Endothelial cell of umbilical vein (primary cell): ENCODE measurements at regions not wholly inside any gene's neighbourhood (a gene's known extent, or its start where the extent isn't known, plus 50 kb on each side); places are given as distances from the start of the nearest gene placed in this dataset.

Source experiments
- BruUV-seq: library from RNA; stranded (reverse); fragments of 400-500 nt; replicated peaks from 2 replicates; lab custom pipeline; 2021; lab: Mats Ljungman, UMichigan
- CTCF ChIA-PET: fragments of 300-600, 350-600 bp; sonication (Branson Sonifier 250); formaldehyde crosslinking; loops from one replicate; lab custom pipeline; 2021; ENCODE audit warnings: antibody characterized with exemption, inconsistent platforms; lab: Charles Lee
- POLR2A ChIA-PET: fragments of 300-600, 350-600 bp; sonication (Branson Sonifier 250); formaldehyde crosslinking; loops from one replicate; lab custom pipeline; 2021; ENCODE audit warnings: antibody characterized with exemption, inconsistent platforms; lab: Charles Lee
- DNase-seq: peaks from one replicate; pipeline ENCODE4 v3.0.0-alpha.2; 2011; ENCODE audit warnings: low read depth, low spot score
- FAIRE-seq: peaks from 2 replicates; lab custom pipeline; 2011; peaks lifted over from hg19 to GRCh38; lab: Jason Lieb, UNC
- H2AFZ ChIP-seq: 2 replicates; pipeline ENCODE4 v1.6.0; 2012; ENCODE audit warnings: low read depth, low read length, control low read depth, inconsistent platforms
- H3K27ac ChIP-seq: 2 replicates; pipeline ENCODE4 v1.5.1; 2011; ENCODE audit warnings: low read depth, mild to moderate bottlenecking, control low read depth, low read length, moderate library complexity; ENCODE audit not compliant: insufficient read depth
- H3K27me3 ChIP-seq, 2 experiments: 2 replicates each; pipeline versions ENCODE4 v1.6.0 to v1.6.1; 2011; ENCODE audit warnings: low read length in 2 of 2, mixed read lengths in 1 of 2; ENCODE audit not compliant: control insufficient read depth in 2 of 2, insufficient read depth in 2 of 2
- H3K36me3 ChIP-seq, 2 experiments: 2 replicates in 1 of 2; 3 replicates in 1 of 2; pipeline ENCODE4 v1.5.1; 2011; ENCODE audit warnings: low read length in 2 of 2, mild to moderate bottlenecking in 1 of 2, moderate library complexity in 1 of 2; ENCODE audit not compliant: control insufficient read depth in 2 of 2, insufficient read depth in 2 of 2; ENCODE audit errors: extremely low read depth in 1 of 2
- H3K4me1 ChIP-seq: 3 replicates; pipeline ENCODE4 v1.5.1; 2011; ENCODE audit warnings: mild to moderate bottlenecking, low read length; ENCODE audit not compliant: control insufficient read depth, insufficient read depth; ENCODE audit errors: extremely low read depth
- H3K4me2 ChIP-seq: 2 replicates; pipeline ENCODE4 v1.6.1; 2011; ENCODE audit warnings: low read length, control low read depth, mixed read lengths; ENCODE audit not compliant: insufficient read depth
- H3K4me3 ChIP-seq, 3 experiments: fragments of 200-600 bp in 1 of 3; sonication (generic), shearing (Covaris generic) in 1 of 3; replicated peaks in 1 of 3; 2 replicates each; pipeline ENCODE4 v1.5.1; 2011 to 2016; ENCODE audit warnings: control low read depth in 3 of 3, low read length in 3 of 3, mild to moderate bottlenecking in 2 of 3, inconsistent platforms in 1 of 3, low read depth in 1 of 3, moderate library complexity in 1 of 3; ENCODE audit not compliant: insufficient read depth in 1 of 3
- H3K79me2 ChIP-seq: 2 replicates; pipeline ENCODE4 v1.6.0; 2012; ENCODE audit warnings: low read length, inconsistent platforms; ENCODE audit not compliant: control insufficient read depth, insufficient read depth
- H3K9ac ChIP-seq: replicated peaks from 2 replicates; pipeline ENCODE3; 2011; ENCODE audit warnings: low read length, control low read depth; ENCODE audit not compliant: insufficient read depth; ENCODE audit errors: extremely low read depth
- H3K9me1 ChIP-seq: replicated peaks from 3 replicates; pipeline ENCODE4 v1.6.0; 2011; ENCODE audit warnings: mild to moderate bottlenecking, low read length; ENCODE audit not compliant: control insufficient read depth, insufficient read depth; ENCODE audit errors: extremely low read depth
- H3K9me3 ChIP-seq: replicated peaks from 2 replicates; pipeline ENCODE4 v1.5.1; 2012; ENCODE audit warnings: low read length, inconsistent platforms; ENCODE audit not compliant: control insufficient read depth, insufficient read depth
- H4K20me1 ChIP-seq: replicated peaks from 2 replicates; pipeline ENCODE3; 2011; ENCODE audit warnings: mild to moderate bottlenecking, low read length; ENCODE audit not compliant: control insufficient read depth, insufficient read depth; ENCODE audit errors: extremely low read depth
- EZH2 ChIP-seq: IDR thresholded peaks from 2 replicates; pipeline ENCODE4 v1.6.1; 2012; ENCODE audit warnings: borderline replicate concordance, low read depth, mild to moderate bottlenecking, moderate library complexity, low read length, inconsistent platforms; ENCODE audit not compliant: severe bottlenecking
- FOS ChIP-seq: IDR thresholded peaks from 2 replicates; pipeline ENCODE4 v1.6.1; 2011; ENCODE audit warnings: mild to moderate bottlenecking, low read length, moderate library complexity, borderline replicate concordance; ENCODE audit not compliant: insufficient read depth
- GATA2 ChIP-seq: IDR thresholded peaks from 2 replicates; pipeline ENCODE4 v1.7.0; 2011; ENCODE audit warnings: low read depth, mild to moderate bottlenecking, moderate library complexity, mixed read lengths, low read length; ENCODE audit not compliant: insufficient read length, insufficient read depth
- JUN ChIP-seq: IDR thresholded peaks from 2 replicates; pipeline ENCODE4 v1.6.1; 2011; ENCODE audit warnings: borderline replicate concordance, low read depth; ENCODE audit not compliant: insufficient read length, insufficient read depth
- MYC ChIP-seq: IDR thresholded peaks from one replicate; pipeline ENCODE4 v1.6.1; 2011; ENCODE audit warnings: mild to moderate bottlenecking, low read depth, low read length
- POLR2A ChIP-seq: IDR thresholded peaks from 2 replicates; pipeline ENCODE4 v1.6.1; 2012; ENCODE audit warnings: low read depth, mild to moderate bottlenecking, control low read depth, low read length
- POLR2AphosphoS5 ChIP-seq: IDR thresholded peaks from 2 replicates; pipeline ENCODE4 v1.6.1; 2012; ENCODE audit warnings: low read depth, mild to moderate bottlenecking, control low read depth, low read length, moderate library complexity; ENCODE audit not compliant: insufficient read depth
- dilution Hi-C: fragments of 300-500 bp; cut with MboI; formaldehyde crosslinking; loops from one replicate; pipeline ENCODE4 v1.15.0; 2019; ENCODE audit warnings: low sequenced_read_pairs; ENCODE audit not compliant: extremely low pct_ligation_motif_present
- intact Hi-C: fragments of 100-400 bp; cut with micrococcal nuclease; formaldehyde crosslinking; loops from one replicate; pipeline ENCODE4 v1.10.0; 2022
- TF ChIP-seq, protein P1 (sequence below), 2 donors: IDR thresholded peaks; 1 replicate in 1 of 2; 2 replicates in 1 of 2; pipeline ENCODE4 v1.5.1; 2011; ENCODE audit warnings: low read length in 2 of 2, mild to moderate bottlenecking in 2 of 2, moderate library complexity in 2 of 2, control low read depth in 1 of 2, inconsistent platforms in 1 of 2, low read depth in 1 of 2; ENCODE audit not compliant: insufficient read depth in 1 of 2; ENCODE audit errors: extremely low read depth in 1 of 2
- TF ChIP-seq, protein P2 (sequence below): IDR thresholded peaks from 2 replicates; pipeline ENCODE4 v1.6.1; 2011; ENCODE audit not compliant: insufficient read depth, insufficient read length

DNA sequence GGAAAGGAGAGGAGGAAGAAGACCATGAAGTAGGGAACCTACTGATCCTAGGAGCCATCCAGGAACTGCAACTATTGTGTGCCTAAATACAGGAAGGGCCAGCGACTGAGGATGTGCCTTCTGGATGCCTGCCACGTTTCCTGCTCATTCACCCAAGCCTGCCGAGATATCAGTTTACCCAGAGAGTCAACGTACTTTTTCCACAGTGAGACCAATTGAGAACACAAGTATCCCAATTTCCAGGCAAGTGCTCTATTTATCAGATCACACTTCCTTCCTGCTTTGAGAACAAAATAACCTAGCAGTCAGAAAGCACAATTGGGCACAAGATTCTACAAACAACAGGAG, 122.4 kb downstream of the AKAP11 start:
- no TSS peak for BruUV-seq
- intact Hi-C loops (no loop called here), dilution Hi-C loops (no loop called here)
- Histone ChIP-seq H3K9me1 (no peaks in the 10 kb centered on the region), H3K36me3 (no peaks in the 10 kb centered on the region), H3K4me2 (no peak overlapping the region), H2AFZ (no peak overlapping the region), H3K27ac (no peak overlapping the region), H3K4me3 (no peak overlapping the region), H3K9me3 (no peaks in the 10 kb centered on the region), H4K20me1 (no peaks in the 10 kb centered on the region), H3K9ac (no peak overlapping the region), H3K4me1 (no peaks in the 10 kb centered on the region), H3K27me3 (peaks cover 5 to 6% of the 10 kb centered on the region in 2 experiments), H3K79me2 (no peaks in the 10 kb centered on the region)
- no peak for TF ChIP-seq POLR2A
- TF ChIP-seq, protein P1, sequence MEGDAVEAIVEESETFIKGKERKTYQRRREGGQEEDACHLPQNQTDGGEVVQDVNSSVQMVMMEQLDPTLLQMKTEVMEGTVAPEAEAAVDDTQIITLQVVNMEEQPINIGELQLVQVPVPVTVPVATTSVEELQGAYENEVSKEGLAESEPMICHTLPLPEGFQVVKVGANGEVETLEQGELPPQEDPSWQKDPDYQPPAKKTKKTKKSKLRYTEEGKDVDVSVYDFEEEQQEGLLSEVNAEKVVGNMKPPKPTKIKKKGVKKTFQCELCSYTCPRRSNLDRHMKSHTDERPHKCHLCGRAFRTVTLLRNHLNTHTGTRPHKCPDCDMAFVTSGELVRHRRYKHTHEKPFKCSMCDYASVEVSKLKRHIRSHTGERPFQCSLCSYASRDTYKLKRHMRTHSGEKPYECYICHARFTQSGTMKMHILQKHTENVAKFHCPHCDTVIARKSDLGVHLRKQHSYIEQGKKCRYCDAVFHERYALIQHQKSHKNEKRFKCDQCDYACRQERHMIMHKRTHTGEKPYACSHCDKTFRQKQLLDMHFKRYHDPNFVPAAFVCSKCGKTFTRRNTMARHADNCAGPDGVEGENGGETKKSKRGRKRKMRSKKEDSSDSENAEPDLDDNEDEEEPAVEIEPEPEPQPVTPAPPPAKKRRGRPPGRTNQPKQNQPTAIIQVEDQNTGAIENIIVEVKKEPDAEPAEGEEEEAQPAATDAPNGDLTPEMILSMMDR (IDR thresholded peaks at IDR 0.05; ENCODE audit: extremely low read depth in 1 of 2, insufficient read depth in 1 of 2, low read depth in 1 of 2, low read length in 2 of 2), result no peak
- no peak for TF ChIP-seq JUN
- no peak for TF ChIP-seq EZH2
- ChIA-PET CTCF (no interaction called here), POLR2A (no interaction called here)
- FAIRE-seq (no peak), DNase-seq (no peak)

DNA sequence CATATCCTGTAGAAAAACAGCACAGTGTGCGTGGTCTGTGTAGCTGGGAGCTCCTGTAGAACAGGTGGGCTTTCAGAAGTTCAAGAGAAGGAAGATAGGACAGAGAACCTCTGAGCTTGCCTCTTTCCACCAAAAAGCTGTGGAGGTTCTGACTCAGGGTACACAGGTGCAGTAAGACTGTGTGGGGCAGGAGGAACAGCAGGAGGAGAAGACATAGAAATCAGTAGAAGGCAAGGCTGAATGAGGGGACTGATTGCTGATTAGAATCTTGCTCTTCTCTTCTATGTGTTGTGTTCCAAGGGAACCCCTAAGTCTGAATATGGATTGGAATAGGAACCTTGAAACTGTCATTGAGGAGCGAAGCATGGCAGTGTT, 122.7 kb downstream of the AKAP11 start:
- CTCF ChIA-PET, result no interaction called here
- H3K4me2 ChIP-seq, result no peak overlapping the region
- no peak overlapping the region for H2AFZ ChIP-seq
- no peak overlapping the region for H3K4me3 ChIP-seq
- H3K79me2 ChIP-seq, result no peaks in the 10 kb centered on the region
- FAIRE-seq (no peak), DNase-seq (no peak)
- dilution Hi-C loops (no loop called here), intact Hi-C loops (no loop called here)
- no peaks in the 10 kb centered on the region for H3K4me1 ChIP-seq
- no peaks in the 10 kb centered on the region for H3K9me1 ChIP-seq
- POLR2A ChIA-PET, result no interaction called here
- no peak overlapping the region for H3K27ac ChIP-seq
- no peaks in the 10 kb centered on the region for H3K9me3 ChIP-seq
- no TSS peak for BruUV-seq
- no peaks in the 10 kb centered on the region for H4K20me1 ChIP-seq
- H3K36me3 ChIP-seq, result no peaks in the 10 kb centered on the region
- H3K27me3 ChIP-seq, result peaks cover 5 to 6% of the 10 kb centered on the region in 2 experiments
- no peak overlapping the region for H3K9ac ChIP-seq
- TF ChIP-seq POLR2A (no peak), MYC (no peak), POLR2AphosphoS5 (no peak), EZH2 (no peak), JUN (no peak), GATA2 (no peak), FOS (no peak)
- TF ChIP-seq, protein P1 (IDR thresholded peaks at IDR 0.05; ENCODE audit: extremely low read depth in 1 of 2, insufficient read depth in 1 of 2, low read depth in 1 of 2, low read length in 2 of 2), result no peak
- TF ChIP-seq, protein P2, sequence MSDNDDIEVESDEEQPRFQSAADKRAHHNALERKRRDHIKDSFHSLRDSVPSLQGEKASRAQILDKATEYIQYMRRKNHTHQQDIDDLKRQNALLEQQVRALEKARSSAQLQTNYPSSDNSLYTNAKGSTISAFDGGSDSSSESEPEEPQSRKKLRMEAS, result no peak
